ENCODE measurements at regions not wholly inside any gene's neighbourhood (a gene's known extent, or its start where the extent isn't known, plus 50 kb on each side); places are given as distances from the start of the nearest gene placed in this dataset.

DNA sequence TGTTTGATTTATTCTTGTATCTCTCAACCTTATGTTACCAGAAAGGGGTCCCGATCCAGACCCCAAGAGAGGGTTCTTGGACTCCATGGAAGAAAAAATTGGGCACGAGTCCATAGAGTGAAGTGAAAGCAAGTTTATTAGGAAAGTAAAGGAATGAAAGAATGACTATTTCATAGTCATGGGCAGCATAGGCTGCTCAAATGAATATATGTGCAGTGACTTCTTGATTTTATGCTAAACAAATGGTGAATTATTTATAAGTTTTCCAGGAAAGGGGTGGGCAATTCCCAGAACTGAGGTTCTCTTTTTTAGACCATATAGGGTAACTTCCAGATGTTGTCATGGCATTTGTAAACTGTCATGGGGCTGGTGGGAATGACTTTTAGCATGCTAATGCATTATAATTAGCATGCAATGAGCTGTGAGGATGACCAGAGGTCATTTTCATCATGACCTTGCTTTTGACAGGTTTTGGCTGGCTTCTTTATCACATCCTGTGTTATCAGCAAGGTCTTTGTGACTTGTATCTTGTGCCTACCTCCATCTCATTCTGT lies 832.4 kb upstream of the CDH2 start:
- no peak for TF ChIP-seq POLR2AphosphoS5 (IDR thresholded peaks at IDR 0.05; ENCODE audit: low read depth)
- TF ChIP-seq CTCF (IDR thresholded peaks at IDR 0.05; ENCODE audit: insufficient read depth, low read length), result no peak
- TF ChIP-seq, protein P1, sequence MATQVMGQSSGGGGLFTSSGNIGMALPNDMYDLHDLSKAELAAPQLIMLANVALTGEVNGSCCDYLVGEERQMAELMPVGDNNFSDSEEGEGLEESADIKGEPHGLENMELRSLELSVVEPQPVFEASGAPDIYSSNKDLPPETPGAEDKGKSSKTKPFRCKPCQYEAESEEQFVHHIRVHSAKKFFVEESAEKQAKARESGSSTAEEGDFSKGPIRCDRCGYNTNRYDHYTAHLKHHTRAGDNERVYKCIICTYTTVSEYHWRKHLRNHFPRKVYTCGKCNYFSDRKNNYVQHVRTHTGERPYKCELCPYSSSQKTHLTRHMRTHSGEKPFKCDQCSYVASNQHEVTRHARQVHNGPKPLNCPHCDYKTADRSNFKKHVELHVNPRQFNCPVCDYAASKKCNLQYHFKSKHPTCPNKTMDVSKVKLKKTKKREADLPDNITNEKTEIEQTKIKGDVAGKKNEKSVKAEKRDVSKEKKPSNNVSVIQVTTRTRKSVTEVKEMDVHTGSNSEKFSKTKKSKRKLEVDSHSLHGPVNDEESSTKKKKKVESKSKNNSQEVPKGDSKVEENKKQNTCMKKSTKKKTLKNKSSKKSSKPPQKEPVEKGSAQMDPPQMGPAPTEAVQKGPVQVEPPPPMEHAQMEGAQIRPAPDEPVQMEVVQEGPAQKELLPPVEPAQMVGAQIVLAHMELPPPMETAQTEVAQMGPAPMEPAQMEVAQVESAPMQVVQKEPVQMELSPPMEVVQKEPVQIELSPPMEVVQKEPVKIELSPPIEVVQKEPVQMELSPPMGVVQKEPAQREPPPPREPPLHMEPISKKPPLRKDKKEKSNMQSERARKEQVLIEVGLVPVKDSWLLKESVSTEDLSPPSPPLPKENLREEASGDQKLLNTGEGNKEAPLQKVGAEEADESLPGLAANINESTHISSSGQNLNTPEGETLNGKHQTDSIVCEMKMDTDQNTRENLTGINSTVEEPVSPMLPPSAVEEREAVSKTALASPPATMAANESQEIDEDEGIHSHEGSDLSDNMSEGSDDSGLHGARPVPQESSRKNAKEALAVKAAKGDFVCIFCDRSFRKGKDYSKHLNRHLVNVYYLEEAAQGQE (IDR thresholded peaks at IDR 0.05; ENCODE audit: insufficient replicate concordance, low read depth), result no peak
- no peak for TF ChIP-seq GABPA (IDR thresholded peaks at IDR 0.05; ENCODE audit: low read depth)
